Mesothelial cell of epicardium (in vitro differentiated cells): ENCODE measurements at regions not wholly inside any gene's neighbourhood (a gene's known extent, or its start where the extent isn't known, plus 50 kb on each side); places are given as distances from the start of the nearest gene placed in this dataset.

ENCODE experiments used
- DNase-seq, 2 experiments: peaks; one replicate each; pipeline ENCODE4 v3.0.0; 2021; ENCODE audit warnings: low spot score in 2 of 2; ENCODE audit not compliant: unreplicated experiment in 2 of 2
- H3K27ac Mint-ChIP-seq: 2 replicates; pipeline ENCODE4 v1.8.0; 2021; ENCODE audit warnings: mixed read lengths
- H3K27me3 Mint-ChIP-seq: 2 replicates; pipeline ENCODE4 v1.8.0; 2021; ENCODE audit warnings: low read depth, mixed read lengths
- H3K36me3 Mint-ChIP-seq: 2 replicates; pipeline ENCODE4 v1.8.0; 2021; ENCODE audit warnings: mixed read lengths
- H3K4me1 Mint-ChIP-seq: 2 replicates; pipeline ENCODE4 v1.8.0; 2021; ENCODE audit warnings: mixed read lengths
- H3K4me3 Mint-ChIP-seq: 2 replicates; pipeline ENCODE4 v1.8.0; 2021; ENCODE audit warnings: mild to moderate bottlenecking, moderate library complexity, mixed read lengths
- H3K9me3 Mint-ChIP-seq: 2 replicates; pipeline ENCODE4 v1.8.0; 2021; ENCODE audit warnings: mixed read lengths
- CTCF ChIP-seq: fragments of 200-600 bp; sonication (generic); IDR thresholded peaks from one replicate; pipeline ENCODE4 v1.5.0; 2021; ENCODE audit warnings: antibody characterized with exemption; ENCODE audit not compliant: unreplicated experiment

- no peak overlapping the region for H3K27ac Mint-ChIP-seq
- H3K4me1 Mint-ChIP-seq, result no peaks in the 10 kb centered on the region
- H3K36me3 Mint-ChIP-seq, result peaks cover 2% of the 10 kb centered on the region
- peaks cover 40% of the 10 kb centered on the region for H3K9me3 Mint-ChIP-seq
- no peak for TF ChIP-seq CTCF
- no peaks in the 10 kb centered on the region for H3K27me3 Mint-ChIP-seq
- no peak for DNase-seq
- H3K4me3 Mint-ChIP-seq, result no peak overlapping the region
Measured at GRCh38 chr18:29328932-29329331, 1152.0 kb upstream of the CDH2 start.

GRCh38 chr18:29326214-29326613 lies 1149.3 kb upstream of the CDH2 start:
- H3K4me3 Mint-ChIP-seq, result no peak overlapping the region
- H3K9me3 Mint-ChIP-seq, result peaks cover 44% of the 10 kb centered on the region
- peaks cover 2% of the 10 kb centered on the region for H3K36me3 Mint-ChIP-seq
- TF ChIP-seq CTCF, result no peak
- DNase-seq, result no peak
- no peaks in the 10 kb centered on the region for H3K27me3 Mint-ChIP-seq
- no peak overlapping the region for H3K27ac Mint-ChIP-seq
- no peaks in the 10 kb centered on the region for H3K4me1 Mint-ChIP-seq

GRCh38 chr18:29321561-29321960 lies 1144.6 kb upstream of the CDH2 start:
- Mint-ChIP-seq H3K36me3 (no peaks in the 10 kb centered on the region), H3K4me3 (no peak overlapping the region), H3K9me3 (peaks cover 11% of the 10 kb centered on the region), H3K4me1 (no peaks in the 10 kb centered on the region), H3K27ac (no peak overlapping the region), H3K27me3 (no peaks in the 10 kb centered on the region)
- no peak for DNase-seq
- no peak for TF ChIP-seq CTCF

DNA sequence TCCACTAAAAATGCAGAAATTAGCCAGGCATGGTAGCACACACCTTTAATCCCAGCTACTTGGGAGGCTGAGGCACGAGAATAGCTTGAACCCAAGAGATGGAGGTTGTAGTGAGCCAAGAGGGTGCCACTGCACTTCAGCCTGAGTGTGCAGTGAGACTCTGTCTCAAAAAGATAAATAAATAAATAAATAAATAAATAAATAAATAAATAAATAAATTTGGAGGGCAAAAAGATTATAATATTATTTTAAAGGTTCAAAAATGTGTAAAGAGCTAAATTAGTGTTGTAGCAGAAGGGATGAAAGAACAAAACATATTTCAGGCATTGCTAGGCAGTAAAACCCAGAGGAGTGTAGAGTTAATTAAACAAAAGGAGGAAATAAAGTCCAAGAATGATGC lies 1136.4 kb upstream of the CDH2 start:
- Mint-ChIP-seq H3K9me3 (no peaks in the 10 kb centered on the region), H3K4me1 (peaks cover 6% of the 10 kb centered on the region), H3K27me3 (no peaks in the 10 kb centered on the region), H3K36me3 (no peaks in the 10 kb centered on the region), H3K27ac (no peak overlapping the region), H3K4me3 (no peak overlapping the region)
- TF ChIP-seq CTCF, result no peak
- DNase-seq, result no peak

- Mint-ChIP-seq H3K36me3 (no peaks in the 10 kb centered on the region), H3K27ac (no peak overlapping the region), H3K9me3 (no peaks in the 10 kb centered on the region), H3K4me3 (no peak overlapping the region), H3K4me1 (peaks cover 6% of the 10 kb centered on the region), H3K27me3 (no peaks in the 10 kb centered on the region)
- no peak for TF ChIP-seq CTCF
- DNase-seq, result no peak
Measured at GRCh38 chr18:29311580-29311979, 1134.7 kb upstream of the CDH2 start.

DNA sequence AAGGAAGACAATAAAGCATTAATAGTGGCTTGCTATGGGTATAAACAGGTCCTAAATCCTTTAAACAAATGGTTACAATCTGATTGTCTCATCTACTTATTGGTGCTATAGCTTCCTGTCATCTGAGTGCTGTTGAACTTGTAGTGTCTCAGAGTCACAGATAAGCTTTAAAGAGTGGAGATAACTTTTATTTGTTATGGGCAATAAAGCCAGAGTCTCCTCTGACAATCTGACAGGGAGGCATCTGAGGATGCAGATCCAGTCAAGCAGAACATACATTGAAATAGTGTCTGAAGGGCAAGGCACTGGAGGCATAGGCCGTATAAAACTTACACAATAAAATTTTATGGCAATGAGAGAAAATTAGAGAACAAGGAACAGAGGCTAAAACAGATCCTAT lies 1132.4 kb upstream of the CDH2 start:
- H3K4me3 Mint-ChIP-seq, result no peak overlapping the region
- DNase-seq, result no peak
- peaks cover 8% of the 10 kb centered on the region for H3K4me1 Mint-ChIP-seq
- no peaks in the 10 kb centered on the region for H3K27me3 Mint-ChIP-seq
- no peak overlapping the region for H3K27ac Mint-ChIP-seq
- no peak for TF ChIP-seq CTCF
- H3K9me3 Mint-ChIP-seq, result no peaks in the 10 kb centered on the region
- no peaks in the 10 kb centered on the region for H3K36me3 Mint-ChIP-seq
